Hypothalamus (tissue), 51 donors: ENCODE measurements at regions not wholly inside any gene's neighbourhood (a gene's known extent, or its start where the extent isn't known, plus 50 kb on each side); places are given as distances from the start of the nearest gene placed in this dataset.
A peak's percentile ranks its signal among the peaks of the same experiment; 100 is the strongest.
"Not testable (repeated sequence)": the region's sequence is repeated elsewhere in the genome, so short reads cannot be mapped to it uniquely, and the experiment has no call there.

Experiments
- DNase-seq, 51 donors: peaks; one replicate each; lab custom pipeline; 2025; lab: John Stamatoyannopoulos, UW

DNA sequence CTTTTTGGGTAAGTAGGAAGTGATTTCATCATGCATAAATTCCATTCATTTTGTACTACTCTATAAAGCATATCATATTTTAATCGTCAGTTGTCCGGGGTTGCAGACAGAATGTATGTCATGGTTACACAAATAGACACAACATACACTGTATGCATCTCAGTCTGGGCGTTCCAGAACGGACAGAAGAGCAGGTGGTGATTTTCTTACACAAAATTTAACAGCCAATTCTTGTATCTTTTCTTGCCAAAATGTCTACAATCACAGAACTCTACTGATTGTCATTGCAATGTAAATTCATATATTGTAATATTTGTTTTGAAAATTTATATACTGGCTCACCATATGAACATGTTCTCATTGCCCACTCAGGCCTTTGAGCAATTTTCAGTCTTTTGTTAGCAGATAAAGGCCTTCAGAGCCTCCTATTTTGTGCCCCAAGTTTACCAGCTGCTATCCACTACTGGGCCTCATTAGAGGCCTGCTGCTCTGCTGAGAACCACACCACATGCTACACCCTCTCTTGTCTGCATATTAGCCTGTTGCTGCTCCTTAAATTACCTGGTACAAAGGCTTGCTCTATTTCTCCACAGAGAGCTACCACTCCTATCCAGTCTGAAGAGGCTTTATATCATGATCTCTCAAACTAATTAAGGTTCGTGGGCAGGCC lies 61.5 kb downstream of the PRDM13 start:
- DNase-seq: no peak

DNA sequence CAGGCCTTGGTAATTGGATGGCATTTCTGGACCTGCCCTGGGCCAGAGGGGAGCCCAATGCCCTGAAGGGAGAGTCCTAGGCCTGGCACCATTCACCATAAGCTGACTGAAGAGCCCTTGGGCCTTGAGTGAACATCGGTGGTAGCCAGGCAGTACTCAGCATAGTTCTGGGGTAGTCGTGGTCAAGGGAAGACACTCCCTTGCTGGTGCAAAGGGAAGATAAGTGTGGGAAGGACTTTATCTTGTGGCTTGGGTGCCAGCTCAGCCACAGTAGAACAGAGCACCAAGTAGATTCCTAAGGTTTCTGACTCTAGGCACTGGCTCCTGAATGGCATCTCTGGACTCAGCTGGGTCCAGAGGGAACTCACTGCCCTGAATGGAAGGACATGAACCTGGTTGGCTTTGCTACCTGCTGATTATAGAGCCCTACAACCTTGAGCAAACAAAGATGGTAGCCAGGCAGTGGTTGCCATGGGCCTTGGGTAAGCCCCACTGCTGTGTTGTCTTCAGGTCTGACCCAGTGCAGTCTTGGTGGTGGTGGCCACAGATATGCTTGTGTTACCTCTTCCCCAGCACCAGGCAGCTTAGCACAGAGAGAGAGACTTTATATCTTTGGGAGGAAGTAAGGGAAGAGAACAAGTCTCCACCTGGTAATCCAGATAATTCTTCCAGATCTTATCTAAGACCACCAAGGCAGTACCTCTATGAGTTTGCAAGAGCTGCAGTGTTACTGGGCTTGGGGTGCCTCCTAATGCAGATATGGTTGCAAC lies 83.5 kb downstream of the PRDM13 start:
- no peak for DNase-seq

DNA sequence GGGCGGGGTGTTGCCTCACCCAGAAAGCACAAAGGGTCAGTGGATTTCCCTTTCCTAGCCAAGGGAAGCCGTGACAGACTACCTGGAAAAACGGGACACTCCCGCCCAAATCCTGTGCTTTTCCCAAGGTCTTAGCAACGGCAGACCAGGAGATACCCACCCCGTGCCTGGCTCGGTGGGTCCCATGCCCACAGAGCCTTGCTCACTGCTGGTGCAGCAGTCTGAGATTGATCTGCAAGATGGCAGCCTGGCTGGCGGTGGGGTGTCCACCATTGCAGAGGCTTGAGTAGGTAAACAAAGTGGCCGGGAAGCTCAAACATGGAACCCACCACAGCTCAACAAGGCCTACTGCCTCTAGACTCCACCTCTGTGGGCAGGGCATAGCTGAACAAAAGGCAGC lies 95.7 kb downstream of the PRDM13 start:
- DNase-seq: not testable (repeated sequence)

DNA sequence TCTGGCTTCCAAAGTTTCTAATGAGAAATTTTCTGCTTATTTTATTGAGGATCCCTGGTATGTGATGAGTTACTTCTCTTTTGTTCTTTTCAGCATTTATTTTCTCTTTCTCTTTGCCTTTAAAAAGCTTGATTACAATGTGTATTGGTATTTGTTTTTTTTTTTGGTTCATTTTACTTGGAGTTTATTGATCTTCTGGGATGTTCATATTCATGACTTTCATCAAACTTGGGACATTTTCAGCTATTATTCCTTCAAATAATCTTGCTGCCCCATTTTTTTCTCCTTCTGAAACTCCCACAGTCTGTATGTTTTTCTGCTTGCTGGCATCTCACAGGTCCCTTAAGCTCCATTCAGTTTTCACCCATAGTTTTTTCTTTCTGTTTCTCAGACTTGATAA lies 102.4 kb downstream of the PRDM13 start:
- no peak for DNase-seq

DNA sequence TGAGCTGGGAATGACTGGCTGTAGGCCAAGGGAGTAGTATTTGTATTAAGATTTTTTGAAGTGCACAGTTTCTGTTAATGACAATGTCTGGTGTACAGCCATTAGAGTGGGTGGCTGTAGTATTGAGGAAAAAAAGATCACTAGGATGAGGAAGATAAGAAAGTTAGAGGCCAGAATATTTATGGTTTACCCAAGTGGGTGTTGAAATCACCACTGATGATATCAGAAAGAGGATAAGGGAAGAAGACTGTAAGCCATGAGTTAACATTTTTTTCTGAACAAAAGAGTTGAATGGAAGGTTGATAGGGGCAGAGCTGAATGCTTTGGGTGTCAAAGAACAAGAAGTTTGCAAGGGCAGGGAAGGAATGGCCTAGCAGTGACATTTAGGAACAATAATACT lies 104.7 kb downstream of the PRDM13 start:
- DNase-seq: no peak

DNA sequence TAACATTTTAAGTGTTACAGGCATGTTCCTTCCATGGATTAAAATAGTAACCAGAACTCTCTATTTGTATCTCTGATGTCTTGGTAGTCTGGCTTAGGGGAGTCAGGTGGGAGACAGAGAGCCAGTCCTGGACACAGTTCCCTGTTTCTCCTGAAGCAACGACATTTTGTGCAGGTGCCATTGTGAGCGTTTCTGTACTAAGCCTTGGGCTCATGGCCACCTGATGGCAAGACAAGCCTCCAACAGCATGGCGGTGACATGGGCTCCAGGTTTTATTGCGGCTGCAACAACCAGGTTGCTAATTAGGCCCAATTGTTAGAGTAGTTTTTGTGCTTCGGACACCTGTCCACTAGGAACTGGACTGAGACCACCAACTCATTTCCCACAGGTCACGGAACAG lies 105.3 kb downstream of the PRDM13 start:
- DNase-seq: no peak

DNA sequence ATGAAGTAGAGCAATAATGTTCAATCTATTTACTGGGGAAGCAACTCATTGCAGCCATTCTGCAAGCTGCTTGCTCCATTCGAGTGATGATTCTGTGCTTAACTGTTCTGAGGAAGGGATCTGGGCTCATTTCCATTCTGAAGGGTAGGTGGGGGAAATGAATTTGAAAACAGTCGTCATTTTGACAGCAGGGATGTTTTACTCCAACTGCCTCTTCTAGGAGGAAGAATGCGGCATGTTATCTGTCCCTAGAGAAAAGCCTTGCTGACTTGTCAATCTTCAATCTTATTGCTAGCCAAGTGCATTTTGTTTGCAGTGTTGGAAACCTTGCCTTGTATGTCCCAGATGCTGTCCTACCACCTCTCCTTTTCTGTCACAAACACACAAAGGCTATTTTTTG lies 105.9 kb downstream of the PRDM13 start:
- DNase-seq: no peak

DNA sequence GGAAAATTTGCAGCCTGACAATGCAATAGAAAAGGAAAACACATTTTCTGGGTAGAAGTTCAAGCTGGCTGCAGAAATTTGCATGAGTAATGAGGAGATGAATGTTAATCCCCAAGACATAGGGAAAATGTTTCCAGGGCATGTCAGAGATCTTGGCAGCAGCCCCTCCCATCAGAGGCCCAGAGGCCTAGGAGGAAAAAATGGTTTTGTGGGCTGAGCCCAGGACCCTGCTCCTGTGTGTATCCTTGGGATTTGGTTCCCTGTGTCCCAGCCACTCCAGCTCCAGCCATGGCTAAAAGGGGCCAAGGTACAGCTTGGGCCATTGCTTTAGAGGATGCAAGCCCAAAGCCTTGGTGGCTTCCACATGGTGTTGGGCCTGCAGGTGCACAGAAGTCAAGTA lies 115.4 kb downstream of the PRDM13 start:
- not testable (repeated sequence) for DNase-seq

DNA sequence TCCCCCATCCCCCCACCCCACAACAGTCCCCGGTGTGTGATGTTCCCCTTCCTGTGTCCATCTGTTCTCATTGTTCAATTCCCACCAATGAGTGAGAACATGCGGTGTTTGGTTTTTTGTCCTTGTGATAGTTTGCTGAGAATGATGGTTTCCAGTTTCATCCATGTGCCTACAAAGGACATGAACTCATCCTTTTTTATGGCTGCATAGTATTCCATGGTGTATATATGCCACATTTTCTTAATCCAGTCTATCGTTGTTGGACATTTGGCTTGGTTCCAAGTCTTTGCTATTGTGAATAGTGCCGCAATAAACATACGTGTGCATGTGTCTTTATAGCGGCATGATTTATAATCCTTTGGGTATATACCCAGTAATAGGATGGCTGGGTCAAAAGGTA lies 123.6 kb downstream of the PRDM13 start:
- DNase-seq: not testable (repeated sequence)

DNA sequence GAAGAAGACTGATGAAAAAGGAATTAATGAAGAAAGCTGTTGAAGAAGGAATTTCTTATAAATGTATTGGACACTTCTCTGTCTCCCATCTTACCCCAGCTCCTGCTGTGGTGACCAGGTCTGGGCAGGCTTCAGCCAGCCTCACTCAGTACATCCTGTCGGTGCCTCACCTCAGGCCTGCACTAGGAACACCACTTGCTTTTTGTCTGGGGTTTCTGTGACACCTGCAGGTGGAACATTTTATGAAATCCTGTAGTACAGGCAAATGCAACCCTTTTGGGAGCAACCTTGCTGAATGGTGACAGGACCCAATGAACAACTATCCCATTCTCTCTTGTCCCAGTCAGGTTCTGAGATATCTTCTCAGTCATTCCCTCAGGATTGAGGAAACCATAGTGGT lies 129.7 kb downstream of the PRDM13 start:
- no peak for DNase-seq

DNA sequence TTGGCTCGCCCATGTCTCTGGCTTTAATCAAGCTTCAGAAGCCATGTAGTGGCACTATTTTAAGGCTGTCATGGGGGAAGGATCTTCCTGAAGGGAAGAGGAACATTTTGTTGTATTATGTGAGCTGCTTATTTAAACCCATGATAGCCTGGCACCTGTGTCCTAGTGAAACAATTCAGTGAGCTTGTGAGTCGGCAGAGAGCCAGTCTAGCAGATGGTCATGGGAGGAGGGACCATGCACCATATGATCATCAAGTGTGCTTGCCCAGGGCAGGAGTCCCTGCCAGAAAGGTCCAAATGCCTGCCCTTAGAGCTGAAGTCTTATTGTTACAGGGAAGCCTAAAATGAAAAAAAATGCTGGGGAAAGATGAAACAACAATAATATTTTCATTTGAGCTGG lies 132.9 kb downstream of the PRDM13 start:
- DNase-seq: no peak

DNA sequence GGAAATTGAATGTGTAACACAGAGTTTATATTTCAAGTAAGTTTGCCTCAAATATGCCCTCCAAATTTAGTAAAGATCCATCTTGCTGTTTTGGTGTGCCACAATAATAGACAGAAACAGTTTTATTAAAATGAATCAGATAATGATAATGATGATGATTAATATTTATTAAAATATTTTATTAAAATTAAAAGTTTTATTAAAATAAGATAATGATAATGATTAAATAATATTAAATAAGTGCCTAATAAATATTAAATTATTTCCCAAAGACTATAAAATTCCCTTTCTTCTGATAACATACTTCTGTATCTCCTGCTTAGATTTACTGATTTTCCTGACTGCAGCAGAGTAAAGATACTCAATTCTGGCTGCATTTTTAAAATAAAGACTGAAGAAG lies 134.5 kb downstream of the PRDM13 start:
- DNase-seq: no peak

DNA sequence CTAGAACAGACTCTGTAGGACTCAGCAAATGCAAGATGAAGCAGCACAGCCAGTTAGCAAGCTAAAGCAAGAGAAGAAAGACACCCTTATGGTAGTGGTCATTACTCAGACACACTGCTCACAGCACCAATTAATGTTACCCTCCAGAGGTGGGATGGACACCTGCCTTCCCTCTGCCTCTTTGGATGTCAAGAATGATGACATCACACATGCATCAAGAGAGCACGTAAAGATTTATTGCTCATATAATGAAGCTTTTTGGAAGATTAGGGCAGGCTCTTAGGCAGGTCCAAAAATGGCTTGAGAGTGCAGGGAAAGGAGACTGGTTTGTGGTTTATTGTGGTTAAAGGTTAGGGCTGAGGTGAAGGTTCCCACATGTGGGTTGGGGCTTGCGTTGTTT lies 137.0 kb downstream of the PRDM13 start:
- DNase-seq: no peak

DNA sequence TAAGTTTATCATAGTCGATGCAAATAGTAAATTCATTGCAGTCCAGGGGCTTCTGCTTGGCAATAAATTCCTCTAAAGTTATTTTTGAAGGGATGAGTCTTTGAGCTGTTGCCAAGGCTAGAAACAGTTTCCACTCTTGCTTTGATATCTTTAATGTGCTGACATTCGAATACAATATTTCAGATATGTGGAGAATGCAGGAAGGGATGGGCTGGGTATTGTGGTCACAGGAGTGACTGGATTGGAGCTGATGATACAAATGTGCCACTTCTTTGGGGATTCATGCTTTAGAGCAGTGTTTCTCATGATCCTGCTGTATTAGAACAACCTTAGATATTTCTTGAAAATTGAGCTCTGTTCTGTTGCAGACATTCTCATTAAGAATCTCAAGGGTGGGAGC lies 139.0 kb downstream of the PRDM13 start:
- no peak for DNase-seq

DNA sequence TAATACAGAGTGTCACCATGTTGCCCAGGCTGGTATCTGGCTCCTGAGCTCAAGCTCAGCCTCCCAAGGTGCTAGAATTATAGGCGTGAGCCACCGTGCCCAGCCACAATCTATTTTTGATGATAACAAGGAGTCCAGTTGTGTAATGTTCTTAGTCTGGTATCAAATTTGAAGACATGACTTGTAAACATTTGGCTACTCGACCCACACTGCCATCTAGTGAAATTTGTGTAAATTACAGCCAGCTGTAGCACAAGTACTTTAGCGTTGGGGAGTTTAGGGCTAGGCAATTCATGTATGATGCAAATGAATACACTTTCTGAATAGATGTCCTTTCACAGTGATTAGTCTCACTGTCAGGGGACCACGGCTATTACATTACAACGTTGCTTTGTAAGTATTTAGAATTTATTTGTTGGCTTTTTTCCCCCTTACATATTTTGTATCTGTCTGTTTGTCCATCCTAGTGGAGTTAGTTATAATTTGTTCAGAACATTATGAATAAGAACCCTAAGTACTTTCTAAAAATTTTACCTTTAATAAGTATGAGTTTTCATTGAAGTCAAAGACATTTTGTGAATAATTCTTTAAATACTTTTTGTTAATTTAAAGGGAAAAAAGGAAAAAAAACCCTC lies 139.7 kb downstream of the PRDM13 start:
- DNase-seq: peak in 30 of 51 donors; percentile 2 to 58 (median 18)

DNA sequence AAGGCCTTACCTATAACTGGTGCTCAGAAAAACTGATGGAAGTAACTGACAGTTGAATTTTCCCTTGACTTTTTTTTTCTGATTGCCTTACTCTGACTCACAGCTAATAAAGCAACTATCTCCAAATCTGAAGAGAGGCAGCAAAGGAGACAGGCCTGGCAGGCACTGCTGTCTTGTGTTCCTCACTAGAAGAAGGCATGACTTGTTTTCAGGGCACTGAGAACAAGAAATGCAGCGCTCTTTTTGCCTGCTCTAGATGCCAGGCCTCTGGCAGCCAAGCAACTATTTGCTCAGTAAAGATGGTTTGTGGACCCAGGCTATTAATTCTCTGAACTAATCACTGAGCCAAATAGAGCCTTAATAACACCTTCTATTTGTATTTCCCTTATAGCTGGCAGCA lies 155.1 kb downstream of the PRDM13 start:
- DNase-seq: peak in 4 of 51 donors; percentile 1 to 19 (median 6)

DNA sequence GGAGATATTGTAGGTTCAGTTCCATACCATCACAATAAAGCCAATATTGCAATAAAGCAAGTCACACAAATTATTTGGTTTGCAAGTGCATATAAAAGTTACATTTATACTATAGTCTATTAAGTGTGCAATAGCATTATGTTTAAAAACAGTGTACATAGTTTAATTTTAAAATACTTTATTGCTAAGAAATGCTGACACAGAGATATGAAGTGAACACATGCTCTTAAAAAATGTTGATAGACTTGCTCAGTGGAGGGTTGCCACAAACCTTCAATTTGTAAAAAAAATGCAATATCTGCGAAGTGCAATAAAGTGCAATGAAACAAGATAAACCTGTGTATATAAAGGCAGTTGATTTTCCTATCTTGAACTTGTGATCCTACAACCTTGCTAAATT lies 161.5 kb downstream of the PRDM13 start:
- DNase-seq: no peak

DNA sequence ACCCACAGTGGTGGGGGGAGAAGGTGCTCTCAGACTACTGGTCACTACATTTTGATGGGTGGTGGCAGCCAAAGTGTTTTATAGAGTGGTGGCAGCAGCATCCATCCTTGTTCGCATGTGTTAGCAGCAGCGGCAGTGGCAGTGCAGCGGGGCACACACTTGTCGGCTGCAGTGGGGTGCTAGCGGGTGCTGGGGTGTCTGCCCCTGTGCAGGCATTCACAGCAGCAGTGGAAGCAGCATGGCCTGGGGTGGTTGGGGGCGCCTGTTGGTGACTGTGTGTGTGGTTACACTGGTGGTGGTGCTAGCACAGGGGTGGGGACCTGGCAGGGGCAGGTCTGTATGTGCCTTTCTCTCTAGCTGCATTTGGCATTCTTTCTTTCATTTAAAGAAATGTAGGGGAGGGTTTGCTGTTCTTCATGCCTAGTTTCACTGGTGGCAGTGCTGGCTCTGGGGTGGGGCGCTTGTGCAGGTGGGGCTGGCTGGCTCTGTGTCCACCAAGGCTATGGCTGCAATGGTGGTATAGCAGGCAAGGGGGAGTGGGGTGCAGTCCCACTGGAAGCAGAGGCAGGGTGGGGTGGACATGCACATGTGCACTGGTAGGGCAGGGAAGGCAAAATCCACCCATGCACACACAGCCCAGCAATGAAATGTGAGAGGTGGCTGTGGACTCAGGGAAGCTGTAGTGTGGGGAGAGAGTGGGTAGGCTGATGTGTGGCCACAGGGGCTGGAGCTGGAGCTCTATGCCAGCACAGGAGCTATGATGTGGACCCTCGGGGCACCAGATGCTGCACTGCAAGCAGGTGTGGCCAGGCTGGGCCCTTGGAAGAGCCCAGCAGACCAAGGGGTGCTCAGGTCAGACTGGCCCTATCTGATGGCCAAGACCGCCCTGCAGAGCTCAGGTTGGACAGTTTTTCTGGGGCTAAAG lies 173.3 kb downstream of the PRDM13 start:
- DNase-seq: no peak

DNA sequence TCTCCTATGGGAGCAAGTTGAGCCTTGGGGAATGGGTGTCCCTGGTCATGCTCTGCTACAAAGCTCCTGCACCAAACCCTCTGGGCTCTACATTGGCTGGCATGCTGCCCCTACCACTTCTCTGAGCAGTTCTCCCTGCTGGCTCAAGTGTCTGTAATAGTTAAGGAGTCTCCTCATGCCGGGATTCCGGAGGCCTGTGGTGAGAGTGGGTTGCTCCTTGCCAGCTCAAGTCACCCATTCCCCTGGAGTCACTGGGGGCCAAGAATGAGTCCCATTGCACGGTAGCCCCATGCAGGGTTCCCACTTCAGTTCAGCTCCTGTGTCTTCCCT lies 173.9 kb downstream of the PRDM13 start:
- DNase-seq: no peak

DNA sequence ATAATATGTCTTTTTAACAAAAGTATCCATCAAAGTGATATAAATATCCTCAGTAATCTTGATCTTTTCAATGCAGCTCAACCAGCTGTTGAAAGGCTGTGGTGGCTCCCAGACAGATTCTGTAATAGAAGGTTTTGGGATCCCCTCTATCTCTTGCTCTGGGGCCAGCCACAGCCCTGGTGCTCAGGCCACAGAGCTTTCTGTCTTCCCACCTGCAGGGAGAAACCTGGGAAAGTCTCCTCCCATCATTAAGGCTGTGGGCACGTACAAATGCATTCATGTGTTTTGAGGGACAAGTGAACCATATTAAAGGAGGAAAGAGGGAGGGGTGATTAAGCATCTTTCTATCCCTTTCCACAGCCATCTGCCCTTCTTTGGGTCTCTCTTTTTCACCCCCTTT lies 183.1 kb downstream of the PRDM13 start:
- no peak for DNase-seq

DNA sequence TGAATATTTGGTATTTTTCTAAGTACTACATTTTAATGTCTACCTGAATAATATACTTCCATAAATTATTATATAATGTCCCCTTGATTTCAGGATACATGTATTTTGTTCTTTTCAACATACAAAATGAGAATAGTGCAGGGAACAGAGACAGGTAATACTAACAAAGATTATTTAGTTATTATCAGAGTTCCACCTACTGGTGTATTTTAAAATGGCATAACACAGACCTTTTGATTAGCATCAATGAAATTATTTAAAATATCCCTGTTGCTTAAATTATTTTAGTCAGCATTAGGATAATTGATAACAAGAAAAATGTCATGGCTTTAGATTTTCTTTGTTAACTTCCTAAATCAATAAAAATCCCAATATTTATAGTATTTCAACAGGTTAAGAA lies 184.0 kb downstream of the PRDM13 start:
- DNase-seq: no peak
